Panc1 (cell line): ENCODE measurements at regions not wholly inside any gene's neighbourhood (a gene's known extent, or its start where the extent isn't known, plus 50 kb on each side); places are given as distances from the start of the nearest gene placed in this dataset.

ENCODE experiments used
- CTCF ChIP-seq: fragments of 450-650 bp; IDR thresholded peaks from 2 replicates; pipeline ENCODE4 v1.5.1; 2017; ENCODE audit warnings: mild to moderate bottlenecking
- POLR2AphosphoS5 ChIP-seq: IDR thresholded peaks from 2 replicates; pipeline ENCODE4 v1.6.1; 2012; ENCODE audit warnings: mild to moderate bottlenecking, low read depth, low read length, moderate library complexity
- REST ChIP-seq, 2 experiments: IDR thresholded peaks; 2 replicates each; pipeline ENCODE4 v1.6.1; 2011 to 2012; ENCODE audit warnings: low read depth in 2 of 2, control low read depth in 1 of 2, low read length in 1 of 2, mild to moderate bottlenecking in 1 of 2, moderate library complexity in 1 of 2; ENCODE audit not compliant: insufficient read depth in 1 of 2
- SIN3A ChIP-seq: IDR thresholded peaks from 2 replicates; pipeline ENCODE4 v1.6.1; 2012; ENCODE audit warnings: low read depth, mild to moderate bottlenecking, low read length, moderate library complexity, borderline replicate concordance; ENCODE audit not compliant: insufficient read depth
- TCF7L2 ChIP-seq: IDR thresholded peaks from 2 replicates; pipeline ENCODE4 v1.6.1; 2011; ENCODE audit warnings: mild to moderate bottlenecking, low read depth, low read length, inconsistent platforms

DNA sequence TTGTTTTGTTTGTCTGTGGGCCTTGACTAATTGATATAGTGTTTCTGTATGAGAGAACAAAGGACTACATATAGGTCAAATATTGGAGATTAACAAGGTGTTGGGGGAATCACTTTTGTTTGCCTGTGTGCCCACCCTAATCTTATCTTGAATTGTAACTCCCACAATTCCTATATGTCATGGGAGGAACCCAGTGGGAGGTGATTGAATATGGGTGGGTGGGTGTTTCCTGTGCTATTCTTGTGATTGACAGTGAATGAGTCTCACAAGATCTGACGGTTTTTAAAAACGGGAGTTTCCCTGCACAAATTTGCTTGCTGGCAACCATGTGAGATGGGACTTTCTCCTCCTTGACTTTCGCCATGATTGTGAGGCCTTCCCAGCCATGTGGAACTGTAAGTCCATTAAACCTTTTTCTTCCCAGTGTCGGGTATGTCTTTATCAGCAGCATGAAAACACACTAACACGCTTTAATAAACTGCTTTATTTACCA, 64.9 kb upstream of the HSPB3 start:
- TF ChIP-seq CTCF (no peak), POLR2AphosphoS5 (no peak), SIN3A (no peak), TCF7L2 (no peak), REST (IDR thresholded peaks at IDR 0.05; ENCODE audit: insufficient read depth in 1 of 2, low read depth in 2 of 2, low read length in 1 of 2) (no peak)
